ENCODE measurements at regions not wholly inside any gene's neighbourhood (a gene's known extent, or its start where the extent isn't known, plus 50 kb on each side); places are given as distances from the start of the nearest gene placed in this dataset.
A peak's percentile ranks its signal among the peaks of the same experiment; 100 is the strongest.

GRCh38 chr2:239459606-239460005, 58.8 kb upstream of the HDAC4 start:
- peaks cover 17% of the 10 kb centered on the region for H3K4me1 ChIP-seq (ENCODE audit: control insufficient read depth, insufficient read depth, low read length)
- peak in 2 of 6 donors; percentile 52 to 73 for DNase-seq (ENCODE audit: low read depth in 4 of 6, low spot score in 6 of 6)
- whole genome bisulfite sequencing (ENCODE audit: insufficient coverage), result 49% methylated on average over 8 of the region's 10 CpGs

GRCh38 chr2:239459056-239459455, 58.2 kb upstream of the HDAC4 start:
- no peak overlapping the region for H3K4me3 ChIP-seq (ENCODE audit: low read depth, low read length)
- no peak overlapping the region for H3K27ac ChIP-seq (ENCODE audit: low read depth, low read length)
- DNase-seq (ENCODE audit: low read depth in 4 of 6, low spot score in 6 of 6), result no peak
- 87% methylated on average over 6 of the region's 6 CpGs for WGBS (ENCODE audit: insufficient coverage)
- peaks cover 16% of the 10 kb centered on the region for H3K4me1 ChIP-seq (ENCODE audit: control insufficient read depth, insufficient read depth, low read length)
- H3K36me3 ChIP-seq (ENCODE audit: control insufficient read depth, insufficient read depth, low read length), result no peaks in the 10 kb centered on the region
- H3K9me3 ChIP-seq (ENCODE audit: control insufficient read depth, insufficient read depth, low read length), result no peaks in the 10 kb centered on the region
- no peaks in the 10 kb centered on the region for H3K27me3 ChIP-seq (ENCODE audit: control insufficient read depth, insufficient read depth, low read length)

More at GRCh38 chr2:239459606-239460005, 58.8 kb upstream of the HDAC4 start:
- H3K4me3 ChIP-seq (ENCODE audit: low read depth, low read length), result no peak overlapping the region
- H3K27ac ChIP-seq (ENCODE audit: low read depth, low read length), result no peak overlapping the region
- H3K27me3 ChIP-seq (ENCODE audit: control insufficient read depth, insufficient read depth, low read length), result no peaks in the 10 kb centered on the region
- no peaks in the 10 kb centered on the region for H3K36me3 ChIP-seq (ENCODE audit: control insufficient read depth, insufficient read depth, low read length)
- H3K9me3 ChIP-seq (ENCODE audit: control insufficient read depth, insufficient read depth, low read length), result no peaks in the 10 kb centered on the region

- Histone ChIP-seq H3K27ac (ENCODE audit: low read depth, low read length) (no peak overlapping the region), H3K9me3 (ENCODE audit: control insufficient read depth, insufficient read depth, low read length) (no peaks in the 10 kb centered on the region), H3K36me3 (ENCODE audit: control insufficient read depth, insufficient read depth, low read length) (no peaks in the 10 kb centered on the region), H3K4me1 (ENCODE audit: control insufficient read depth, insufficient read depth, low read length) (peaks cover 4% of the 10 kb centered on the region), H3K27me3 (ENCODE audit: control insufficient read depth, insufficient read depth, low read length) (no peaks in the 10 kb centered on the region), H3K4me3 (ENCODE audit: low read depth, low read length) (no peak overlapping the region)
- DNase-seq (ENCODE audit: low read depth in 4 of 6, low spot score in 6 of 6), result no peak
- 96% methylated on average over 16 of the region's 17 CpGs for WGBS (ENCODE audit: insufficient coverage)
Measured at GRCh38 chr2:239457586-239458445, 57.0 kb upstream of the HDAC4 start.

- H3K36me3 ChIP-seq (ENCODE audit: control insufficient read depth, insufficient read depth, low read length), result no peaks in the 10 kb centered on the region
- no peaks in the 10 kb centered on the region for H3K27me3 ChIP-seq (ENCODE audit: control insufficient read depth, insufficient read depth, low read length)
- no peaks in the 10 kb centered on the region for H3K9me3 ChIP-seq (ENCODE audit: control insufficient read depth, insufficient read depth, low read length)
- no peak overlapping the region for H3K4me3 ChIP-seq (ENCODE audit: low read depth, low read length)
- H3K27ac ChIP-seq (ENCODE audit: low read depth, low read length), result no peak overlapping the region
- 47% methylated on average over 2 of the region's 5 CpGs for WGBS (ENCODE audit: insufficient coverage)
- DNase-seq (ENCODE audit: low read depth in 4 of 6, low spot score in 6 of 6), result peak in 1 of 6 donors; percentile 23
- peaks cover 3% of the 10 kb centered on the region for H3K4me1 ChIP-seq (ENCODE audit: control insufficient read depth, insufficient read depth, low read length)
Measured at GRCh38 chr2:239456940-239457339, 56.1 kb upstream of the HDAC4 start.

- H3K36me3 ChIP-seq (ENCODE audit: control insufficient read depth, insufficient read depth, low read length), result no peaks in the 10 kb centered on the region
- H3K9me3 ChIP-seq (ENCODE audit: control insufficient read depth, insufficient read depth, low read length), result peaks cover 3% of the 10 kb centered on the region
- no peak for DNase-seq (ENCODE audit: low read depth in 4 of 6, low spot score in 6 of 6)
- H3K4me3 ChIP-seq (ENCODE audit: low read depth, low read length), result no peak overlapping the region
- H3K27ac ChIP-seq (ENCODE audit: low read depth, low read length), result no peak overlapping the region
- H3K4me1 ChIP-seq (ENCODE audit: control insufficient read depth, insufficient read depth, low read length), result peaks cover 3% of the 10 kb centered on the region
- 82% methylated on average over 14 of the region's 17 CpGs for WGBS (ENCODE audit: insufficient coverage)
- no peaks in the 10 kb centered on the region for H3K27me3 ChIP-seq (ENCODE audit: control insufficient read depth, insufficient read depth, low read length)
Measured at GRCh38 chr2:239455436-239456203, 54.8 kb upstream of the HDAC4 start.

- no peak for DNase-seq (ENCODE audit: low read depth in 4 of 6, low spot score in 6 of 6)
- peaks cover 3% of the 10 kb centered on the region for H3K4me1 ChIP-seq (ENCODE audit: control insufficient read depth, insufficient read depth, low read length)
- peaks cover 3% of the 10 kb centered on the region for H3K9me3 ChIP-seq (ENCODE audit: control insufficient read depth, insufficient read depth, low read length)
- H3K4me3 ChIP-seq (ENCODE audit: low read depth, low read length), result no peak overlapping the region
- no peaks in the 10 kb centered on the region for H3K36me3 ChIP-seq (ENCODE audit: control insufficient read depth, insufficient read depth, low read length)
- H3K27me3 ChIP-seq (ENCODE audit: control insufficient read depth, insufficient read depth, low read length), result no peaks in the 10 kb centered on the region
- no CpG with 5 or more reads among the region's 2 CpGs for WGBS (ENCODE audit: insufficient coverage)
- H3K27ac ChIP-seq (ENCODE audit: low read depth, low read length), result no peak overlapping the region
Measured at GRCh38 chr2:239454507-239454906, 53.7 kb upstream of the HDAC4 start.

Measured in spinal cord (tissue), 9 donors.